ENCODE measurements at regions not wholly inside any gene's neighbourhood (a gene's known extent, or its start where the extent isn't known, plus 50 kb on each side); places are given as distances from the start of the nearest gene placed in this dataset.

DNA sequence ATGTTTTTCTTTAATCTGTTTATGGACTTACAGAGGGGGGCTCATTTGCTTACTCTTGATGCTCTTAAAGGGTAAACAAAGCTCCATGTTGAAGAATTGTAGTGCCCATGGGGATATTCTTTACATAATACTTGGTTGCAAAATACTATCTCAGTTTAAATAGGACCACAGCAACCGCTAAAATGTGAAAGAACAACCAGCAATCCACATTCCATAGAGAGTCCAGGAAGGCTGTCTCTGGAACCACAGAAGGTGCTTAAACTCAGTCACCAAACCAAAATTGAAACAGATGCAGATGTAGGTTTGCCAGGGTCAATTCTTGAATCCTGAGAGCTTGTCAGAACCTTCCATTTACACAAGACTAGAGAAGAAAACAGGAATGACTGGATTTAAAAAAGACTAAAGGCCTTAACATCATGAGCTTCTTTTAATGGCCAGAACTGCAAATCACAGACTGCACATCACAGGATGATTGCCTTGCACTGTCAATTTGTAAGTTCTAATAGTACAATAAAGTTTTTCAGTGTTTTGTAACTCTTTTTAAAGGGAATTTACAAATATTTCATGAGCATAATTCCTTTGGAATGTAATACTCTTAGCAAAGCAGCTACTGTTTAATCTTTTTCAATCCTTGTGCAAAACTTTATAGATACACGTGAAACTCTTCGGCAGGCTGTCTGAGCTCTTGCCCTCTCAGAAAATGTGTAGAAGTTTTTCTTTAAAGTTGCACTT, 661.6 kb downstream of the SI start:
- H3K9me1 ChIP-seq (ENCODE audit: control insufficient read depth, insufficient read depth, low read length) = no peaks in the 10 kb centered on the region
- FAIRE-seq (no peak), ATAC-seq (no peak), DNase-seq (ENCODE audit: extremely low read depth in 1 of 4, low spot score in 3 of 4) (no peak)
- CTCF ChIA-PET (ENCODE audit: low intra/inter-chr PET ratio) = no interaction called here
- H3K9ac ChIP-seq (ENCODE audit: insufficient read depth in 1 of 2, low read depth in 2 of 2, low read length in 2 of 2) = no peak overlapping the region
- intact Hi-C loops (cut with micrococcal nuclease) (no loop called here), in situ Hi-C loops (cut with MboI) (no loop called here)
- TF ChIP-seq SNIP1 (IDR thresholded peaks at IDR 0.05; ENCODE audit: low read depth) (no peak), ZBTB40 (IDR thresholded peaks at IDR 0.05) (peak; percentile 56), ZBTB40 (CRISPR knock-in tag; IDR thresholded peaks at IDR 0.05) (peak; percentile 54)
- H3K79me2 ChIP-seq (ENCODE audit: control insufficient read depth, insufficient read depth, low read length) = no peaks in the 10 kb centered on the region
- H4K20me1 ChIP-seq (replicated peaks; ENCODE audit: control insufficient read depth, insufficient read depth, low read length) = no peaks in the 10 kb centered on the region
- BruUV-seq (replicated peaks) = no TSS peak
- no peaks in the 10 kb centered on the region for H3K9me3 ChIP-seq (replicated peaks; ENCODE audit: control insufficient read depth, insufficient read depth, low read depth, low read length)
- H3K4me1 ChIP-seq (replicated peaks in 1 of 2; ENCODE audit: control insufficient read depth in 2 of 2, insufficient read depth in 2 of 2, low read length in 2 of 2) = no peaks in the 10 kb centered on the region
- no peak overlapping the region for H2AFZ ChIP-seq (ENCODE audit: low read depth, low read length)
- H3K4me3 ChIP-seq = no peak overlapping the region
- POLR2A ChIA-PET = no interaction called here
- no peaks in the 10 kb centered on the region for H3K27me3 ChIP-seq (ENCODE audit: control insufficient read depth in 2 of 2, insufficient read depth in 2 of 2, low read length in 2 of 2)
- 13% methylated on average over 3 of the region's 3 CpGs for WGBS (ENCODE audit: insufficient coverage, low coverage, missing lambda C conversion rate)
- no peaks in the 10 kb centered on the region for H3K36me3 ChIP-seq (ENCODE audit: control insufficient read depth, insufficient read depth, low read length)
- no peak overlapping the region for H3K27ac ChIP-seq (ENCODE audit: extremely low read depth, low read depth, low read length)
- H3K4me2 ChIP-seq (ENCODE audit: insufficient read depth, low read length) = no peak overlapping the region
